ENCODE measurements at regions not wholly inside any gene's neighbourhood (a gene's known extent, or its start where the extent isn't known, plus 50 kb on each side); places are given as distances from the start of the nearest gene placed in this dataset.

- no peak for ATAC-seq (ENCODE audit: insufficient read depth, low FRiP score)
- Histone ChIP-seq H3K36me3 (ENCODE audit: control insufficient read depth in 4 of 4, insufficient read depth in 4 of 4, low read length in 4 of 4) (no peaks in the 10 kb centered on the region), H3K9me3 (ENCODE audit: control insufficient read depth in 4 of 4, insufficient read depth in 3 of 4, low read length in 3 of 4) (peaks cover 0 to 2% (median 0%) of the 10 kb centered on the region in 4 donors), H3K27me3 (ENCODE audit: control insufficient read depth in 3 of 3, insufficient read depth in 3 of 3, low read length in 2 of 3) (no peaks in the 10 kb centered on the region), H3K9ac (ENCODE audit: insufficient read depth in 1 of 2, low read length in 2 of 2) (no peak overlapping the region), H3K4me1 (ENCODE audit: control insufficient read depth in 5 of 5, insufficient read depth in 5 of 5, low read length in 5 of 5) (peaks cover 0 to 2% (median 0%) of the 10 kb centered on the region in 5 donors), H3K27ac (ENCODE audit: low read depth in 1 of 2, low read length in 1 of 2) (no peak overlapping the region), H3K4me3 (no peak overlapping the region)
- DNase-seq = no peak
- 99 to 100% methylated on average over 1 of the region's 1 CpG for WGBS, 2 donors
- no peak for TF ChIP-seq CTCF (IDR thresholded peaks at IDR 0.05; ENCODE audit: control extremely low read depth, extremely low read depth)
Observed at GRCh38 chr9:4921449-4921848, 63.6 kb upstream of the JAK2 start.

DNA sequence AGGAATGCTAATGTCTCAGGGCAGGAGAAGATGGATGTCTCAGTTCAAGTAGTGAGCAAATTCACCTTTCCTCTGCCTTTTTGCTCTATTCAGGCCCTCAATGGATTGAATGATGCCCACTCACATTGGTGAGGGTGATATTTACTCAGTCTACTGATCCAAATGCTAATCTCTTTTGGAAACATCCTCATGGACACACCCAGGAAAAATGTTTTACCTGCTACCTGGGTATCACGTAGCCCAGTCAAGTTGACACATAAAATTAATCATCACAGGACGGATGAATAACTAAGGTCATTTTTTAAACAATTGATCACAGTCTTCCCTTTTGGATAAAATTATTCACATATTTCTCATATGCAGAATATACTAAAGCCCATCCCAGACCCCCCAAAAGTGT is 63.0 kb upstream of the JAK2 start:
- Histone ChIP-seq H3K27me3 (ENCODE audit: control insufficient read depth in 3 of 3, insufficient read depth in 3 of 3, low read length in 2 of 3) (no peaks in the 10 kb centered on the region), H3K27ac (ENCODE audit: low read depth in 1 of 2, low read length in 1 of 2) (no peak overlapping the region), H3K4me3 (no peak overlapping the region), H3K9me3 (ENCODE audit: control insufficient read depth in 4 of 4, insufficient read depth in 3 of 4, low read length in 3 of 4) (peaks cover 0 to 2% (median 0%) of the 10 kb centered on the region in 4 donors), H3K36me3 (ENCODE audit: control insufficient read depth in 4 of 4, insufficient read depth in 4 of 4, low read length in 4 of 4) (no peaks in the 10 kb centered on the region), H3K9ac (ENCODE audit: insufficient read depth in 1 of 2, low read length in 2 of 2) (no peak overlapping the region), H3K4me1 (ENCODE audit: control insufficient read depth in 5 of 5, insufficient read depth in 5 of 5, low read length in 5 of 5) (peaks cover 0 to 2% (median 0%) of the 10 kb centered on the region in 5 donors)
- TF ChIP-seq CTCF (IDR thresholded peaks at IDR 0.05; ENCODE audit: control extremely low read depth, extremely low read depth) = no peak
- ATAC-seq (ENCODE audit: insufficient read depth, low FRiP score) = no peak
- 90 to 95% methylated on average over 2 of the region's 2 CpGs for WGBS, 2 donors
- no peak for DNase-seq

- ATAC-seq (ENCODE audit: insufficient read depth, low FRiP score) (peak; percentile 41), DNase-seq (no peak)
- peaks cover 0 to 4% (median 1%) of the 10 kb centered on the region in 5 donors for H3K4me1 ChIP-seq (ENCODE audit: control insufficient read depth in 5 of 5, insufficient read depth in 5 of 5, low read length in 5 of 5)
- 57 to 67% methylated on average over 2 of the region's 2 CpGs for WGBS, 2 donors
- TF ChIP-seq CTCF (IDR thresholded peaks at IDR 0.05; ENCODE audit: control extremely low read depth, extremely low read depth) = no peak
- no peaks in the 10 kb centered on the region for H3K27me3 ChIP-seq (ENCODE audit: control insufficient read depth in 3 of 3, insufficient read depth in 3 of 3, low read length in 2 of 3)
- no peak overlapping the region for H3K4me3 ChIP-seq
- H3K9me3 ChIP-seq (ENCODE audit: control insufficient read depth in 4 of 4, insufficient read depth in 3 of 4, low read length in 3 of 4) = peaks cover 0 to 2% (median 0%) of the 10 kb centered on the region in 4 donors
- no peaks in the 10 kb centered on the region for H3K36me3 ChIP-seq (ENCODE audit: control insufficient read depth in 4 of 4, insufficient read depth in 4 of 4, low read length in 4 of 4)
- no peak overlapping the region for H3K27ac ChIP-seq (ENCODE audit: low read depth in 1 of 2, low read length in 1 of 2)
- H3K9ac ChIP-seq (ENCODE audit: insufficient read depth in 1 of 2, low read length in 2 of 2) = no peak overlapping the region
Observed at GRCh38 chr9:4922730-4923129, 62.3 kb upstream of the JAK2 start.

DNA sequence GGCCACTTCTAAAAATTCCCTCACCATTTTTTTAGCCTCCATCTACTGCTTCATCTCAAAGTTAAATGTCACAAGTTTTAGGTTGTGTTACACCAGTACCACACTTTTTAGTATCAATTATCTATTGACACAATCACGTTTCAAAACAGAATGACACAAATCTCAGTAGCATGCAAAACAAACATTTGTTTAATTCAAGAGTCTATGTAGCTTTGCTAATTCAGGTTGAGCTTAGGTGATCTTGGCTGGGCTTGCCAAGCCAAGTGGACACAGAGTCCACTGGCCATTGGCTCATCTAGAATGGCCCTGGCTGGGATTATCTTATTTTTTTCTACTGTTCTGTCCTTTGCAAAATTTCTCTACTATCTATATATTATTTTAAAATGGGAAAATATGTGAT is 61.9 kb upstream of the JAK2 start:
- H3K9ac ChIP-seq (ENCODE audit: insufficient read depth in 1 of 2, low read length in 2 of 2) = no peak overlapping the region
- WGBS, 2 donors = 73 to 87% methylated on average over 1 of the region's 1 CpG
- H3K27me3 ChIP-seq (ENCODE audit: control insufficient read depth in 3 of 3, insufficient read depth in 3 of 3, low read length in 2 of 3) = no peaks in the 10 kb centered on the region
- H3K9me3 ChIP-seq (ENCODE audit: control insufficient read depth in 4 of 4, insufficient read depth in 3 of 4, low read length in 3 of 4) = peaks cover 0 to 2% (median 0%) of the 10 kb centered on the region in 4 donors
- no peak overlapping the region for H3K27ac ChIP-seq (ENCODE audit: low read depth in 1 of 2, low read length in 1 of 2)
- DNase-seq (no peak), ATAC-seq (ENCODE audit: insufficient read depth, low FRiP score) (no peak)
- no peaks in the 10 kb centered on the region for H3K36me3 ChIP-seq (ENCODE audit: control insufficient read depth in 4 of 4, insufficient read depth in 4 of 4, low read length in 4 of 4)
- no peak for TF ChIP-seq CTCF (IDR thresholded peaks at IDR 0.05; ENCODE audit: control extremely low read depth, extremely low read depth)
- no peak overlapping the region for H3K4me3 ChIP-seq
- H3K4me1 ChIP-seq (ENCODE audit: control insufficient read depth in 5 of 5, insufficient read depth in 5 of 5, low read length in 5 of 5) = peaks cover 0 to 4% (median 2%) of the 10 kb centered on the region in 5 donors
